HEK293 (cell line): ENCODE measurements at regions not wholly inside any gene's neighbourhood (a gene's known extent, or its start where the extent isn't known, plus 50 kb on each side); places are given as distances from the start of the nearest gene placed in this dataset.

Source experiments
- CTCF ChIA-PET: fragments of 350-600 bp; formaldehyde crosslinking; extraction: SDS; loops from one replicate; lab custom pipeline; 2021; ENCODE audit warnings: antibody characterized with exemption; lab: Yijun Ruan, JAX
- POLR2A ChIA-PET: fragments of 300-600 bp; formaldehyde crosslinking; extraction: SDS; loops from one replicate; lab custom pipeline; 2020; ENCODE audit warnings: antibody characterized with exemption, inconsistent platforms; lab: Yijun Ruan, JAX
- H3K27ac ChIP-seq: fragments of 200-500 bp; sonication (Bioruptor generic); 2 replicates; pipeline ENCODE4 v1.5.1; 2014; ENCODE audit warnings: low read depth, low read length, control low read depth, inconsistent platforms; ENCODE audit errors: extremely low read depth
- H3K36me3 ChIP-seq, 2 experiments: fragments of 200-500 bp in 1 of 2; sonication (Bioruptor generic) in 1 of 2; 1 replicate in 1 of 2; 2 replicates in 1 of 2; pipeline ENCODE4 v1.5.1; 2014 to 2017; ENCODE audit warnings: inconsistent platforms in 2 of 2, low read length in 2 of 2; ENCODE audit not compliant: control insufficient read depth in 2 of 2, insufficient read depth in 1 of 2
- H3K4me1 ChIP-seq: fragments of 200-500 bp; sonication (Bioruptor generic); 2 replicates; pipeline ENCODE4 v1.5.1; 2014; ENCODE audit warnings: mild to moderate bottlenecking, low read length, inconsistent platforms; ENCODE audit not compliant: control insufficient read depth, insufficient read depth
- H3K4me3 ChIP-seq: 2 replicates; pipeline ENCODE4 v1.5.1; 2011; ENCODE audit warnings: low read depth, mild to moderate bottlenecking, control low read depth, low read length, moderate library complexity
- H3K9me3 ChIP-seq: fragments of 200-500 bp; sonication (Bioruptor generic); 2 replicates; pipeline ENCODE4 v1.5.1; 2014; ENCODE audit warnings: low read depth, low read length, inconsistent platforms; ENCODE audit not compliant: control insufficient read depth, insufficient read depth
- GLIS2 ChIP-seq: fragments of 450-650 bp; formaldehyde crosslinking; IDR thresholded peaks from 2 replicates; pipeline ENCODE4 v1.5.1; 2016; ENCODE audit warnings: missing biosample characterization, missing genetic modification characterization
- HIC1 ChIP-seq: fragments of 450-650 bp; formaldehyde crosslinking; IDR thresholded peaks from 2 replicates; pipeline ENCODE4 v1.5.1; 2016; ENCODE audit warnings: missing biosample characterization, missing genetic modification characterization
- HOXA7 ChIP-seq: sonication (generic); formaldehyde crosslinking; IDR thresholded peaks from 2 replicates; pipeline ENCODE4 v1.8.1; 2022; ENCODE audit warnings: missing genetic modification reagents, borderline replicate concordance
- HOXD13 ChIP-seq: sonication (generic); formaldehyde crosslinking; IDR thresholded peaks from 2 replicates; pipeline ENCODE4 v1.8.0; 2022; ENCODE audit warnings: missing genetic modification reagents, borderline replicate concordance
- KLF7 ChIP-seq: fragments of 450-650 bp; formaldehyde crosslinking; IDR thresholded peaks from 2 replicates; pipeline ENCODE4 v1.5.1; 2016; ENCODE audit warnings: missing biosample characterization, missing genetic modification characterization, borderline replicate concordance
- OSR2 ChIP-seq: fragments of 450-650 bp; formaldehyde crosslinking; IDR thresholded peaks from 2 replicates; pipeline ENCODE4 v1.5.1; 2016; ENCODE audit warnings: missing biosample characterization, missing genetic modification characterization
- PRDM10 ChIP-seq: fragments of 450-650 bp; formaldehyde crosslinking; IDR thresholded peaks from 2 replicates; pipeline ENCODE4 v1.5.1; 2016; ENCODE audit warnings: missing biosample characterization, missing genetic modification characterization
- RBAK ChIP-seq: fragments of 450-650 bp; formaldehyde crosslinking; IDR thresholded peaks from 2 replicates; pipeline ENCODE4 v1.5.1; 2016; ENCODE audit warnings: missing biosample characterization, missing genetic modification characterization
- SALL2 ChIP-seq: fragments of 450-650 bp; formaldehyde crosslinking; IDR thresholded peaks from 2 replicates; pipeline ENCODE4 v1.5.0; 2017; ENCODE audit warnings: missing biosample characterization, mild to moderate bottlenecking, missing genetic modification characterization, borderline replicate concordance
- SCRT1 ChIP-seq: fragments of 450-650 bp; formaldehyde crosslinking; IDR thresholded peaks from 2 replicates; pipeline ENCODE4 v1.5.1; 2016; ENCODE audit warnings: missing biosample characterization, missing genetic modification characterization, borderline replicate concordance
- SCRT2 ChIP-seq: fragments of 450-650 bp; formaldehyde crosslinking; IDR thresholded peaks from 2 replicates; pipeline ENCODE4 v1.5.1; 2016; ENCODE audit warnings: missing biosample characterization, missing genetic modification characterization
- SETDB1 ChIP-seq: IDR thresholded peaks from one replicate; pipeline ENCODE4 v1.6.1; 2017; ENCODE audit warnings: mild to moderate bottlenecking, low read length, moderate library complexity, mixed read lengths; ENCODE audit not compliant: insufficient read length
- YY1 ChIP-seq: fragments of 450-650 bp; formaldehyde crosslinking; IDR thresholded peaks from 2 replicates; pipeline ENCODE4 v1.5.1; 2018; ENCODE audit warnings: missing biosample characterization, missing genetic modification characterization
- ZBTB7A ChIP-seq: fragments of 450-650 bp; formaldehyde crosslinking; IDR thresholded peaks from 2 replicates; pipeline ENCODE4 v1.5.1; 2016; ENCODE audit warnings: low read depth, missing biosample characterization, missing genetic modification characterization
- ZFP37 ChIP-seq: fragments of 450-650 bp; formaldehyde crosslinking; IDR thresholded peaks from 2 replicates; pipeline ENCODE4 v1.5.1; 2016; ENCODE audit warnings: missing biosample characterization, missing genetic modification characterization
- ZFP69B ChIP-seq: fragments of 450-650 bp; formaldehyde crosslinking; IDR thresholded peaks from 2 replicates; pipeline ENCODE4 v1.5.1; 2016; ENCODE audit warnings: missing biosample characterization, missing genetic modification characterization
- ZIC2 ChIP-seq: fragments of 450-650 bp; formaldehyde crosslinking; IDR thresholded peaks from 2 replicates; pipeline ENCODE4 v1.5.1; 2016; ENCODE audit warnings: missing biosample characterization, missing genetic modification characterization
- ZNF10 ChIP-seq: fragments of 450-650 bp; formaldehyde crosslinking; IDR thresholded peaks from 2 replicates; pipeline ENCODE4 v1.5.1; 2017; ENCODE audit warnings: missing biosample characterization, missing genetic modification characterization
- ZNF174 ChIP-seq: fragments of 450-650 bp; formaldehyde crosslinking; IDR thresholded peaks from 2 replicates; pipeline ENCODE4 v1.5.0; 2017; ENCODE audit warnings: missing biosample characterization, mild to moderate bottlenecking, missing genetic modification characterization
- ZNF2 ChIP-seq: fragments of 450-650 bp; formaldehyde crosslinking; IDR thresholded peaks from 2 replicates; pipeline ENCODE4 v1.5.1; 2016; ENCODE audit warnings: missing biosample characterization, missing genetic modification characterization
- ZNF221 ChIP-seq: fragments of 450-650 bp; formaldehyde crosslinking; IDR thresholded peaks from 2 replicates; pipeline ENCODE4 v1.5.1; 2017; ENCODE audit warnings: missing biosample characterization, missing genetic modification characterization, borderline replicate concordance
- ZNF311 ChIP-seq: fragments of 450-650 bp; formaldehyde crosslinking; IDR thresholded peaks from 2 replicates; pipeline ENCODE4 v1.5.1; 2017; ENCODE audit warnings: missing biosample characterization, missing genetic modification characterization, borderline replicate concordance
- ZNF324 ChIP-seq: fragments of 450-650 bp; formaldehyde crosslinking; IDR thresholded peaks from 2 replicates; pipeline ENCODE4 v1.5.1; 2016; ENCODE audit warnings: missing biosample characterization, missing genetic modification characterization
- ZNF426 ChIP-seq: fragments of 450-650 bp; formaldehyde crosslinking; IDR thresholded peaks from 2 replicates; pipeline ENCODE4 v1.5.1; 2017; ENCODE audit warnings: missing biosample characterization, missing genetic modification characterization, mild to moderate bottlenecking, inconsistent platforms, moderate library complexity
- ZNF521 ChIP-seq: fragments of 450-650 bp; formaldehyde crosslinking; IDR thresholded peaks from 2 replicates; pipeline ENCODE4 v1.5.1; 2017; ENCODE audit warnings: missing biosample characterization, mild to moderate bottlenecking, missing genetic modification characterization
- ZNF555 ChIP-seq: fragments of 450-650 bp; formaldehyde crosslinking; conservative IDR thresholded peaks from 2 replicates; pipeline ENCODE4 v1.5.1; 2017; ENCODE audit warnings: missing biosample characterization, mild to moderate bottlenecking, missing genetic modification characterization, inconsistent platforms
- ZNF571 ChIP-seq: fragments of 450-650 bp; formaldehyde crosslinking; IDR thresholded peaks from 2 replicates; pipeline ENCODE4 v1.5.0; 2017; ENCODE audit warnings: missing biosample characterization, missing genetic modification characterization
- ZNF600 ChIP-seq: fragments of 450-650 bp; formaldehyde crosslinking; IDR thresholded peaks from 2 replicates; pipeline ENCODE4 v1.5.1; 2016; ENCODE audit warnings: missing biosample characterization, missing genetic modification characterization
- ZNF704 ChIP-seq: fragments of 450-650 bp; formaldehyde crosslinking; IDR thresholded peaks from 2 replicates; pipeline ENCODE4 v1.5.1; 2016; ENCODE audit warnings: missing biosample characterization, missing genetic modification characterization
- ZNF791 ChIP-seq: fragments of 450-650 bp; formaldehyde crosslinking; IDR thresholded peaks from 2 replicates; pipeline ENCODE4 v1.5.1; 2016; ENCODE audit warnings: missing biosample characterization, missing genetic modification characterization
- ZNF843 ChIP-seq: fragments of 450-650 bp; formaldehyde crosslinking; IDR thresholded peaks from 2 replicates; pipeline ENCODE4 v1.5.1; 2016; ENCODE audit warnings: missing biosample characterization, missing genetic modification characterization
- ZSCAN5A ChIP-seq: fragments of 450-650 bp; formaldehyde crosslinking; IDR thresholded peaks from 2 replicates; pipeline ENCODE4 v1.5.1; 2016; ENCODE audit warnings: missing biosample characterization, missing genetic modification characterization

- TF ChIP-seq HIC1 (peak; percentile 48; the same call in 1 of the 2 replicates), ZIC2 (tag by site-specific recombination) (no peak), ZNF311 (tag by site-specific recombination) (no peak), ZNF2 (tag by site-specific recombination) (0 out of 2 replicates have a peak, but pooled peaks have one; percentile 25), ZNF571 (tag by site-specific recombination) (no peak), OSR2 (tag by site-specific recombination) (peak; percentile 91), RBAK (no peak), ZNF324 (tag by site-specific recombination) (no peak), ZNF843 (tag by site-specific recombination) (0 out of 2 replicates have a peak, but pooled peaks have one; percentile 67), ZSCAN5A (tag by site-specific recombination) (no peak), HOXD13 (CRISPR knock-in tag) (no peak), HOXA7 (no peak), ZBTB7A (tag by site-specific recombination) (no peak), SETDB1 (no peak), ZNF791 (tag by site-specific recombination) (no peak), ZNF174 (tag by site-specific recombination) (no peak)
- TF ChIP-seq, all 188 proteins: peak for 18
Measured at GRCh38 chr6:87791982-87792381, 89.9 kb upstream of the AKIRIN2 start (continued).

GRCh38 chr6:87791485-87791884, 89.5 kb upstream of the AKIRIN2 start:
- Histone ChIP-seq H3K4me3 (no peak overlapping the region), H3K36me3 (no peaks in the 10 kb centered on the region), H3K27ac (no peak overlapping the region), H3K9me3 (no peaks in the 10 kb centered on the region), H3K4me1 (peaks cover 7% of the 10 kb centered on the region)
- CTCF ChIA-PET = interaction anchor here (1.4 kb wide), 1 partner anchor 1080 kb away, joined by 4 read pairs; no protein-coding TSS in a partner anchor
- POLR2A ChIA-PET = interaction anchor here (0.5 kb wide), 1 partner anchor 35 kb away, joined by 3 read pairs; no protein-coding TSS in a partner anchor
- TF ChIP-seq SCRT2 = peak; percentile 93
- TF ChIP-seq SALL2 (tag by site-specific recombination) = no peak
- TF ChIP-seq SCRT1 (tag by site-specific recombination) = peak; percentile 91
- TF ChIP-seq ZNF521 = no peak
- TF ChIP-seq ZNF555 (tag by site-specific recombination) = no peak
- no peak for TF ChIP-seq ZNF600 (tag by site-specific recombination)
- no peak for TF ChIP-seq KLF7 (tag by site-specific recombination)
- TF ChIP-seq ZNF704 (tag by site-specific recombination) = no peak
- TF ChIP-seq ZNF426 (tag by site-specific recombination) = no peak
- peak; percentile 63 for TF ChIP-seq ZNF10 (tag by site-specific recombination)
- no peak for TF ChIP-seq ZFP69B
- TF ChIP-seq GLIS2 (tag by site-specific recombination) = no peak
- TF ChIP-seq ZNF221 (tag by site-specific recombination) = no peak
- TF ChIP-seq ZFP37 (tag by site-specific recombination) = no peak
- TF ChIP-seq YY1 (tag by site-specific recombination) = no peak
- TF ChIP-seq ZIC2 (tag by site-specific recombination) = no peak
- TF ChIP-seq PRDM10 (tag by site-specific recombination) = no peak
